GM19351 (cell line): ENCODE measurements at regions not wholly inside any gene's neighbourhood (a gene's known extent, or its start where the extent isn't known, plus 50 kb on each side); places are given as distances from the start of the nearest gene placed in this dataset.

Experiments used
- ATAC-seq: cut with Tn5 transposase; IDR thresholded peaks from one replicate; pipeline ENCODE4 v1.9.1; 2021; ENCODE audit warnings: mild to moderate bottlenecking, moderate library complexity; ENCODE audit not compliant: unreplicated experiment

DNA sequence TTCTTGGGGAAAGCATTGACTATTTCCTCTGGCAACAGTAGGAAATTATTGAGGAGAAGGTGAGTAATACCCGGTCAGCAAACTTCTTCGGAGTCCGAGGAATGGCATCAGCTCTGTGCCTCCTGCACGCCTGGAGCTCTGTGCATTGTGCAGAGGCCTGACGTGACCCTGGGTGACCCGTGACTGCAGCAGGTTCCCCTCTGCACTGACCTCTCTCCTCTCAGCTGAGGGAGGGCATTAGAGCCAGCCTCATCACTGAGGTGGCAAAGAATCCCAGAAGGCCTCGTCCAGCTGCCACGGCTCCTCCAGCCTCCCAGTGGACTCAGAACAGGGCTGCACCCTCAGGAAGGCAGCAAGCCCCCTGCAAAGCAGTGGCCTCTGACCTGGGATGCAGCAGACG lies 502.9 kb downstream of the CD83 start:
- ATAC-seq = no peak

- ATAC-seq = no peak
Measured at GRCh38 chr6:14621518-14621917, 503.9 kb downstream of the CD83 start.

DNA sequence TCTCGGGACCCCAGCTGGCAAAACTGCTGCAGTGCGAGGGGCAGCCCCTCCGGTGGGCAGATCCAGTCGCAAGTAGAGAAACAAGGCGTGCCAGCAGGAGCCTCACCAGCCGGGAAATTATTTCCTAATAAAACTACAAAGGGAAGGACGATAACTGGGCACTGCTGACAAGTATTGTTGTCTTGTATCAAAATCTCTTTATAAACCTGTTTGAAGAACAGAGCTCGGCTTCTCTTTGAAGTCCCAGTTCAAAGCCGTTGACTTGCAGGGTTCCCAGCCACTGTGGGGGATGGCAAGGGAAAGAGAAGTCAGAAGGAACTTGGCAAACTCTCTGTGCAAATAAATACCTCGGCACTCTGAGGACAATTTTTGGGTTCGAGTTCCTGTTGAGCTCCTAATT lies 504.5 kb downstream of the CD83 start:
- no peak for ATAC-seq

DNA sequence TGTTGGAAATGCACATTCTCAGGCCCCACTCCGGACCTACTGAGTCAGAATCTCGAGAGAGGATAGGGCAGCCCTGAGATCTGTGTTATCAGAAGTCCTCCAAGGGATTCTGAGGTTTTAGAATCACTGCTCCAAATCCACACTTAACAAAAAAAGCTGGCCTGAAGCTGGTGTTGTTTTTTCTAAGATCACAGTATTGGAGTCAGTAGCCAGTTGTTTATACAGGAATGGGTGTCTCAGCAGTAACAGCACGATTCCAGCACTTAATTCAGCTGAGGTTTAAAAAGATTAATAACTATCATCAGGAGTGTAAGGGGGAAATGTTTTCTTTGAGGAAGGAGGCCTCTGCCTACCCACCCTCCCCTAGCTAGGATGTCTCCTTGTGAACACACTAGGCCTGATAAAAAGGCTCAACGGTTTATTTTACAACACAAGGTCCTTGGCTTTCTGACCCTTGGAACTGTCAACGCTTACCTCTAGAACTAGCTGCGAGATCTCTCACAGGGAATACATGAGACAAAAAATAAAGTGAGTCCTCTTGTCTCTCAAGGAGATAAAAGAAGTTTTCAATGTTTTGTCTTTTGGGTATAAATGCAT lies 505.4 kb downstream of the CD83 start:
- ATAC-seq = no peak

GRCh38 chr6:14625173-14625895 lies 507.8 kb downstream of the CD83 start:
- ATAC-seq = no peak

DNA sequence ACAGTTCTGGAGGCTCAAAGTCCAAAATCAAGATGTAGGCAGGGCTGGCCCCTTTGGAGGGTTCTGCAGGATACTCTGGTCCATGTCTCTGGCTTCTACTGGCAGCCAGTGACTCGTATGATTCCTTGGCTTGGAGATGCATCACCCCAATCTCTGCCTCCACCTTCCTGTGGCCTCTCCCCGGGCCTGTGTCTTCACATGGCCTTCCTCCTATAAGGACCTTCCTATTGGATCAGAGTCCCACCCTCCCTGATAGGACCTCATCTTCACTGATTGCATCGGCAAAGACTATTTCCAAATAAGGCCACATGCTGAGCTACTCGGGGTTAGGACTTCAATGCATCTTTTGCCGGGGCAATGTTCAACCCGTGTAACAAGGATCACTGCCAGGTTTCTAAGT lies 509.0 kb downstream of the CD83 start:
- ATAC-seq = no peak

- no peak for ATAC-seq
Measured at GRCh38 chr6:14630016-14630415, 512.4 kb downstream of the CD83 start.

DNA sequence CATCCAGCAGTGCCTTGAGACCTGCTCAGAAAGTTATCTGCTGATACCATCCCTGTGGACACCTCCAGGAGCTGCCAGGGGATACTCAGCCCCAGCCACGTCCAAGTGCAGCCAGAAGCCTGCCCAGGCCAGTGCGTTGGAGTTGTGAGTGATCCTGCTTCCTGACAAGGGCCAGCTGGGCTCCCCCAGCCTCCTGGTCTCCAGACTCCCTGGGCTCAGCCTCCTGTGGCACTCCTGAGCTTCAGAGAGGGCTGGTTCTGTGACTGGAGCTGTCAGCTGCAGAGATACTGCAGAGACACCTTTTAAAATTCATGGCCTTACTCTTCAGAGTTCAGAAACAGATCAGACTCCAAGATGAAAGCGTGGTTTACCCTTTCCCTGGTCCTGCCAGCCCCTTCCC lies 515.9 kb downstream of the CD83 start:
- no peak for ATAC-seq

DNA sequence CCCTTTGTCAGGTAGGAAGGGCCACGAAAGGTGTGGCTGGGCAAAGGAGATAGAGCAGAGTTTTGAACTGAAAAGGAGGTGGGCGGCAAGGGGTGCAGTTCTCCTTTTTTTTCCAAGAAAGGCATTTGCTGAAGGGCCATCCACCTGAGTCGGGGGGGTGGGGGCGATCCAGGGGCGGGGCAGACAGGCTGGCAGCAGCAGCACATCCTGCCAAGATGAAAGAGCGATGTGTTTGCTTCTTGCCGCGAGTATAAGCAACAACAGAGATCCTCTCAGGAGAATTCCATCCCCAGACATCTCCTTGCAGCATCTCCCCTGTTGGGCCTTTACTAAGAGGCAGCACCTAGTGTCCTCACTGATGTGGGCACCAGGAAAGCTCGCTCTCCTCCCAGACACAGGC lies 516.5 kb downstream of the CD83 start:
- ATAC-seq = no peak

DNA sequence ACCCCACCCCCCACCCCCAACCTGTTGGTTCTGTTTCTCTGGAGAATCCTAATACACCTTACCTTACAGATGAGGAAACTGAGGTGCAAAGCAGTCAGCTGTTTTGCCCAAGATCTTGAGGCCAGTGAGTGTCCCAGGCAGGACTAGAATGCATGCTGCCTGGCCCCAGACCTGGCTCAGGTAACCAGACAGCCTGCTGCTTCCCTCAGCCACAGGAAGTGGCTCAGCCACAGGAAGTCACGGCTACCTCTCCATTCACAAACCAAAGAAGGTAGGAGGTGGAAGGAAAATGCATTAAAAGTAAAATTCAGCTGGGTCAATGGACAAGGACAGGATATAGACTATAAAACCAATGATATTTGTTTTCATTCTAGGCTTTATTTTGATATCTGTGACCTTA lies 517.6 kb downstream of the CD83 start:
- peak; percentile 44 for ATAC-seq

DNA sequence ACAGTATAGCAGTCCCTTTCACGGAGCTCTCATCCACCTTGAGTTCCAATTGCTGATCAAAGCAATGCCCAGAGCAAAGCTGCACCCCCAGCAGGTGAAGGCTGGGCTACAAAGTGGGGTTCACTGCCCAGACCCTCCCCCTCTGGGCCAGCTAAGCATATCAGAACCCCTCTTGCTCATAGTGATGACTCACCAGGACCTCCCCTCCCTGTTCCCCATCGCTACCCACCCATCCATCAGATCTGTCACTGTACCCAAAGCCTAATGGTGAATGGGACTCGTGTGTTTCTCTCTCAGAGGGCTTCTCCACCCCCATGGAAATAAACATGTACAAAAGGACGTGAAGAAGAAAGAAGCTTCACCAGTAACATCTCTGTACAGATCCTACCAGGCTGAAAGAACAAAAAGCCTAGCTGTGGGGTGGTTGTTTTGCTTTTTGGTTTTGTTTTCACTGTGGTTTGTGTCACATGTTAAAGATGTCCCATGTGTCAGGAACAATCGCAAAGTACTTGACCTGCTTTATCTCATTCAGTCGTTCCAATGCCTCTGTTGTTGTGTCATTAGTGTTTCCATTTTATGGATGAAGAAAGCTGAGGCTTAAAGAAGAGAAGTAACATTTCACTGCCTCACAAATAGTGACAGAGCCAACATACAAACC lies 518.5 kb downstream of the CD83 start:
- peak; percentile 59 for ATAC-seq

- no peak for ATAC-seq
Measured at GRCh38 chr6:14638435-14638905, 520.9 kb downstream of the CD83 start.

DNA sequence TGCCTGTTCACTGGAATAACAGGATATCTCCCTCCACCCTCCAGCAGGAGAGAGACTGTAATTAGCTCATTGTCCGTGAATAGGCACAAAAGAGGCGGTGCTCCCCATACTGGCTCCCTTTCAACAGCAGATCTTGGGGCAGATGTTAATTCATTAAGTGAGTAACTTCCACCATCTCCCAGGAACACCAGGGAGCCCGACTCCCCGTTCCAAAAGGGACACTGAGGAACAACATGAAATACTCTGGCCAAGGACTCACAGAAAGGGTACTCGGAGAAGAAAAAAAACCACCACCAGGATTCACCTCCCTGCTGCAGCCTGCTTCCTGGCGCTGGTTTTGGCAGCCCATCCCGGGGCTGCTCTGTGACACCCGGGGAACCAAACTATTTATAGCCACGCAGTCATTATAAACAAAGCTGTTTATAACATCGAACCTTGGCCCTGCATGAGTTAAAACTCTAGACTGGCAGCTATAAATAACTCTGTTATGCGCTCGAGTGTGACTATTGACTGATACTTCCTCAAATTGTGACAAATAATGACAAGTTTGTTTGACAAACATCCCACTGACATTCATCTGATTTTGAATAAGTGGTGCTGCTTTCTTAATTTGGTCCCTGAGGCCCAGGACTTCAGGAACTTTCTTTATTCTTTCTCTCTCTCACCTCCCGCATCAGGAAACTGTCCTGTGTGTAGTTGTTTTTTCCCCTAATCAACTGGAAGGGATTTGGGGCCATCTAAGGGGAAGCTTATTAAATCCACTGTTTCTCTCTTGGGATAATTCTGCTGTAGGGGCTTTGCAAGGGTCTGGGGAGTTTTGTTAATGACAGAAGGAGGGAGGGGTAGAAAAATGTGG lies 521.6 kb downstream of the CD83 start:
- ATAC-seq = no peak

- ATAC-seq = no peak
Measured at GRCh38 chr6:14639983-14640599, 522.5 kb downstream of the CD83 start.

GRCh38 chr6:14640631-14641030 lies 523.1 kb downstream of the CD83 start:
- ATAC-seq = no peak

DNA sequence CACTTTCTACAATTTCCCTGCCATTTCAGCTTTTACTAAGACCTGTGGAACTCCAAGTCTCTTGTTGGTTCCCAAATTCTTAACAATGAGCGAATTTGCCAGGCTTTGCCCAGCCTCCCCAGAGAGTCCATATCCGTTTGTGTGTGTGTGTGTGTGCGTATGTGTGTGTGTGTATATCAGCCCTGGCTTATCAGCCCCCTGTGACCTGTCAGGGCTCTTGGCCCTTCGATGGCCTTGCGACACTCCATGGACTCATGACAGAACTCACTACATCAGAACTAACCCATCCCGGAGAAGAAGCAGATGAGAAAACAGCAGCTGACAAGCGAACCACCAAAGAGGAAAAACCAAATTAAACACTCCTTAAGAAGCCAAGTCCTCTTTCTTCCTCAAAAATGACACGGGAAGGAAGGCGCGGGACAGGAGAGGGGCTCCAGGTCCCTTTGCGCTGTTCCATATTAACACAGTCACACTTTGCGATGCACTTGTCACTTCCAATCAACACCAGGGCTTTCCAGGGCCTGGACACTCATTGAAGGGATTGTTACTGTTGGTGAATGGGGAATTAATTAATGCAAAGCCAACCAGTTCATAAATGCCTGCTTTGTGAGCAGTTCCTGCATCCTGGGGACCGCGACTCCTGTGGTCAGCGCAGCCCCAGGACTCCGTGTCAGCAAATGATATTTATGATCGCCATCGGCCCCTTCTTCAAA lies 524.0 kb downstream of the CD83 start:
- no peak for ATAC-seq

DNA sequence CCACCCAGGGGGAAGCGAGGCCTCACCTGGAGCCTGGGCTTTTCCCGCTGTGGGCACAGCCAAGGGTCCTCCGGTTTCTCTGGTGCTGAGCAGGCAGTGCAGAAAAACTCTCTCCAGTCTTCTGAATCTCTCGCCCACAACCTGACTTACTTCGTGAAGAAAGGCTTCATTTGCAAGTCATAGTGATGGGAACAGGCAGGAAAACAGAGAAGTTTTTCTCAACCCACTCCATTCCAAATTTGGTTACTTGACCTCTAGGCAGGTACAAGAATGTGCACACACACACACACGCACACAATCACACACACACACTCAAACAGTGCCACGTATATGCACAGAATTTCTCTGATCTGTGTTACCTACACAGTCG lies 524.5 kb downstream of the CD83 start:
- no peak for ATAC-seq

- no peak for ATAC-seq
Measured at GRCh38 chr6:14642842-14643241, 525.3 kb downstream of the CD83 start.

DNA sequence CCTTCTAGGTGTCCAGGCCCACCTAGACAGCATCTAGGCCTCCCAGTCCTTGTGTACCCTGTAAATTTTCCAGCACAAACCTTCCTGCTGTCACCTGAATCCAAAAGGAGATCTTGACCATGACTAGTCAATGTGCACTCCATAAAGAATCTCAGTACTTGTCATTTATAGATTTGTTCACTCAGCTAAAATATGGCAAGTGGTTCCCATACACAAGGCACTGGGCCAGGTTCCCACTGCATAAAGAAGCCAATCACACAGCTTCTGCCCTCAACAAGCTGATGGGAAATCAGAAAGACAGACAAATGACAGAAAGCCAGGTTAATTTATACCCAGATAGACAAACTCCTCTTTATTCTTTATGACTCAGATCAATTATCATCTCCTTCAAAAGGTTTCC lies 526.8 kb downstream of the CD83 start:
- ATAC-seq = no peak

DNA sequence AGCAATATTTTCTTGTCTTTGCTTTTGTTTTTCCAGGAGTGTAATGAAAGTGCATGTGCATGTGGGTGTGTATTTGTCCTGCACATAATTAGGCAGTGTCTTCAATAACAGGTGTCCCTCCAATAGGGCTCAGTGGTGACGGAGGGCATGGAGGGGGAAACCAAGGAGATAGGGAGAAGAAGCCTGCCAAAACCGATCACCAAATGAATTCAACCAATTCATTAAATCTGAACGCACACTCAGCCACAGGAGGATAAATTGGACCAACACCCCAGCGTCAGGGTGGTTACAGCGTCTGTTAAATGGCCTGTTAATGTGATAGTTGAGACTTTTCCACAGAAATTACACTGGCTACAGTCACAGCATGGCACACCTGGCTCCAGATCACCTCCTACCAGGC lies 527.6 kb downstream of the CD83 start:
- ATAC-seq = no peak
